ENCODE measurements at regions not wholly inside any gene's neighbourhood (a gene's known extent, or its start where the extent isn't known, plus 50 kb on each side); places are given as distances from the start of the nearest gene placed in this dataset.
"Not testable (repeated sequence)": the region's sequence is repeated elsewhere in the genome, so short reads cannot be mapped to it uniquely, and the experiment has no call there.

- no peak overlapping the region for H3K27ac ChIP-seq (ENCODE audit: low read length)
- H3K27me3 ChIP-seq (ENCODE audit: low read depth, low read length), result no peaks in the 10 kb centered on the region
- peaks cover 0 to 28% of the 10 kb centered on the region in 2 donors for H3K4me1 ChIP-seq (ENCODE audit: control insufficient read depth in 1 of 2, insufficient read depth in 2 of 2, low read length in 2 of 2)
- H3K36me3 ChIP-seq (ENCODE audit: control insufficient read depth in 1 of 2, insufficient read depth in 2 of 2, low read length in 2 of 2), result no peaks in the 10 kb centered on the region
- no peaks in the 10 kb centered on the region for H3K9me3 ChIP-seq (ENCODE audit: control insufficient read depth in 1 of 2, low read length in 2 of 2)
- H3K4me3 ChIP-seq (ENCODE audit: low read depth in 1 of 2, low read length in 2 of 2), result no peak overlapping the region
These were observed 407.3 kb downstream of the RPS24 start for GRCh38 chr10:78441010-78441409.

GRCh38 chr10:78441694-78442093 is 408.0 kb downstream of the RPS24 start:
- H3K27ac ChIP-seq (ENCODE audit: low read length), result no peak overlapping the region
- no peaks in the 10 kb centered on the region for H3K27me3 ChIP-seq (ENCODE audit: low read depth, low read length)

GRCh38 chr10:78442836-78443550 is 409.3 kb downstream of the RPS24 start:
- H3K4me3 ChIP-seq (ENCODE audit: low read depth in 1 of 2, low read length in 2 of 2), result no peak overlapping the region
- peaks cover 0 to 14% of the 10 kb centered on the region in 2 donors for H3K4me1 ChIP-seq (ENCODE audit: control insufficient read depth in 1 of 2, insufficient read depth in 2 of 2, low read length in 2 of 2)
- H3K9me3 ChIP-seq (ENCODE audit: control insufficient read depth in 1 of 2, low read length in 2 of 2), result no peaks in the 10 kb centered on the region
- no peaks in the 10 kb centered on the region for H3K36me3 ChIP-seq (ENCODE audit: control insufficient read depth in 1 of 2, insufficient read depth in 2 of 2, low read length in 2 of 2)
- no peaks in the 10 kb centered on the region for H3K27me3 ChIP-seq (ENCODE audit: low read depth, low read length)
- no peak overlapping the region for H3K27ac ChIP-seq (ENCODE audit: low read length)

More at GRCh38 chr10:78441694-78442093, 408.0 kb downstream of the RPS24 start:
- H3K36me3 ChIP-seq (ENCODE audit: control insufficient read depth in 1 of 2, insufficient read depth in 2 of 2, low read length in 2 of 2), result no peaks in the 10 kb centered on the region
- H3K4me3 ChIP-seq (ENCODE audit: low read depth in 1 of 2, low read length in 2 of 2), result no peak overlapping the region
- no peaks in the 10 kb centered on the region for H3K9me3 ChIP-seq (ENCODE audit: control insufficient read depth in 1 of 2, low read length in 2 of 2)
- H3K4me1 ChIP-seq (ENCODE audit: control insufficient read depth in 1 of 2, insufficient read depth in 2 of 2, low read length in 2 of 2), result peaks cover 0 to 25% of the 10 kb centered on the region in 2 donors

GRCh38 chr10:78443900-78444571 is 410.4 kb downstream of the RPS24 start:
- no peak overlapping the region for H3K27ac ChIP-seq (ENCODE audit: low read length)
- H3K36me3 ChIP-seq (ENCODE audit: control insufficient read depth in 1 of 2, insufficient read depth in 2 of 2, low read length in 2 of 2), result no peaks in the 10 kb centered on the region
- no peak overlapping the region for H3K4me3 ChIP-seq (ENCODE audit: low read depth in 1 of 2, low read length in 2 of 2)
- H3K9me3 ChIP-seq (ENCODE audit: control insufficient read depth in 1 of 2, low read length in 2 of 2), result no peaks in the 10 kb centered on the region
- H3K4me1 ChIP-seq (ENCODE audit: control insufficient read depth in 1 of 2, insufficient read depth in 2 of 2, low read length in 2 of 2), result peaks cover 0 to 5% of the 10 kb centered on the region in 2 donors
- no peaks in the 10 kb centered on the region for H3K27me3 ChIP-seq (ENCODE audit: low read depth, low read length)

- H3K9me3 ChIP-seq (ENCODE audit: control insufficient read depth in 1 of 2, low read length in 2 of 2); H3K4me1 ChIP-seq (ENCODE audit: control insufficient read depth in 1 of 2, insufficient read depth in 2 of 2, low read length in 2 of 2); H3K4me3 ChIP-seq (ENCODE audit: low read depth in 1 of 2, low read length in 2 of 2); H3K36me3 ChIP-seq (ENCODE audit: control insufficient read depth in 1 of 2, insufficient read depth in 2 of 2, low read length in 2 of 2); H3K27me3 ChIP-seq (ENCODE audit: low read depth, low read length); H3K27ac ChIP-seq (ENCODE audit: low read length): not testable (repeated sequence)
These were observed 411.1 kb downstream of the RPS24 start for GRCh38 chr10:78444741-78445140.

- Histone ChIP-seq H3K4me1 (ENCODE audit: control insufficient read depth in 1 of 2, insufficient read depth in 2 of 2, low read length in 2 of 2) (no peaks in the 10 kb centered on the region), H3K9me3 (ENCODE audit: control insufficient read depth in 1 of 2, low read length in 2 of 2) (no peaks in the 10 kb centered on the region), H3K4me3 (ENCODE audit: low read depth in 1 of 2, low read length in 2 of 2) (no peak overlapping the region), H3K36me3 (ENCODE audit: control insufficient read depth in 1 of 2, insufficient read depth in 2 of 2, low read length in 2 of 2) (no peaks in the 10 kb centered on the region), H3K27ac (ENCODE audit: low read length) (no peak overlapping the region), H3K27me3 (ENCODE audit: low read depth, low read length) (no peaks in the 10 kb centered on the region)
These were observed 411.6 kb downstream of the RPS24 start for GRCh38 chr10:78445308-78445707.

GRCh38 chr10:78448470-78448869 is 414.8 kb downstream of the RPS24 start:
- Histone ChIP-seq H3K36me3 (ENCODE audit: control insufficient read depth in 1 of 2, insufficient read depth in 2 of 2, low read length in 2 of 2) (no peaks in the 10 kb centered on the region), H3K9me3 (ENCODE audit: control insufficient read depth in 1 of 2, low read length in 2 of 2) (no peaks in the 10 kb centered on the region), H3K4me3 (ENCODE audit: low read depth in 1 of 2, low read length in 2 of 2) (no peak overlapping the region), H3K4me1 (ENCODE audit: control insufficient read depth in 1 of 2, insufficient read depth in 2 of 2, low read length in 2 of 2) (peaks cover 0 to 10% of the 10 kb centered on the region in 2 donors), H3K27me3 (ENCODE audit: low read depth, low read length) (no peaks in the 10 kb centered on the region), H3K27ac (ENCODE audit: low read length) (no peak overlapping the region)

- Histone ChIP-seq H3K27ac (ENCODE audit: low read length) (no peak overlapping the region), H3K4me1 (ENCODE audit: control insufficient read depth in 1 of 2, insufficient read depth in 2 of 2, low read length in 2 of 2) (peaks cover 0 to 10% of the 10 kb centered on the region in 2 donors), H3K4me3 (ENCODE audit: low read depth in 1 of 2, low read length in 2 of 2) (no peak overlapping the region), H3K27me3 (ENCODE audit: low read depth, low read length) (no peaks in the 10 kb centered on the region), H3K9me3 (ENCODE audit: control insufficient read depth in 1 of 2, low read length in 2 of 2) (no peaks in the 10 kb centered on the region), H3K36me3 (ENCODE audit: control insufficient read depth in 1 of 2, insufficient read depth in 2 of 2, low read length in 2 of 2) (no peaks in the 10 kb centered on the region)
These were observed 415.3 kb downstream of the RPS24 start for GRCh38 chr10:78448994-78449418.

GRCh38 chr10:78449554-78449953 is 415.9 kb downstream of the RPS24 start:
- no peaks in the 10 kb centered on the region for H3K36me3 ChIP-seq (ENCODE audit: control insufficient read depth in 1 of 2, insufficient read depth in 2 of 2, low read length in 2 of 2)
- H3K27me3 ChIP-seq (ENCODE audit: low read depth, low read length), result no peaks in the 10 kb centered on the region
- H3K9me3 ChIP-seq (ENCODE audit: control insufficient read depth in 1 of 2, low read length in 2 of 2), result no peaks in the 10 kb centered on the region
- H3K4me1 ChIP-seq (ENCODE audit: control insufficient read depth in 1 of 2, insufficient read depth in 2 of 2, low read length in 2 of 2), result peaks cover 0 to 10% of the 10 kb centered on the region in 2 donors
- no peak overlapping the region for H3K4me3 ChIP-seq (ENCODE audit: low read depth in 1 of 2, low read length in 2 of 2)
- no peak overlapping the region for H3K27ac ChIP-seq (ENCODE audit: low read length)

- Histone ChIP-seq H3K4me1 (ENCODE audit: control insufficient read depth in 1 of 2, insufficient read depth in 2 of 2, low read length in 2 of 2) (peaks cover 0 to 12% of the 10 kb centered on the region in 2 donors), H3K9me3 (ENCODE audit: control insufficient read depth in 1 of 2, low read length in 2 of 2) (no peaks in the 10 kb centered on the region), H3K27ac (ENCODE audit: low read length) (no peak overlapping the region), H3K36me3 (ENCODE audit: control insufficient read depth in 1 of 2, insufficient read depth in 2 of 2, low read length in 2 of 2) (no peaks in the 10 kb centered on the region), H3K27me3 (ENCODE audit: low read depth, low read length) (no peaks in the 10 kb centered on the region), H3K4me3 (ENCODE audit: low read depth in 1 of 2, low read length in 2 of 2) (no peak overlapping the region)
These were observed 416.6 kb downstream of the RPS24 start for GRCh38 chr10:78450239-78450638.

- H3K36me3 ChIP-seq (ENCODE audit: control insufficient read depth in 1 of 2, insufficient read depth in 2 of 2, low read length in 2 of 2), result no peaks in the 10 kb centered on the region
- H3K4me3 ChIP-seq (ENCODE audit: low read depth in 1 of 2, low read length in 2 of 2), result no peak overlapping the region
- H3K9me3 ChIP-seq (ENCODE audit: control insufficient read depth in 1 of 2, low read length in 2 of 2), result no peaks in the 10 kb centered on the region
- peaks cover 0 to 15% of the 10 kb centered on the region in 2 donors for H3K4me1 ChIP-seq (ENCODE audit: control insufficient read depth in 1 of 2, insufficient read depth in 2 of 2, low read length in 2 of 2)
- no peaks in the 10 kb centered on the region for H3K27me3 ChIP-seq (ENCODE audit: low read depth, low read length)
- no peak overlapping the region for H3K27ac ChIP-seq (ENCODE audit: low read length)
These were observed 417.3 kb downstream of the RPS24 start for GRCh38 chr10:78450807-78451485.

Measured in muscle layer of duodenum (tissue), 2 donors.